GM21786 (cell line): ENCODE measurements at regions not wholly inside any gene's neighbourhood (a gene's known extent, or its start where the extent isn't known, plus 50 kb on each side); places are given as distances from the start of the nearest gene placed in this dataset.
"Not testable (repeated sequence)": the region's sequence is repeated elsewhere in the genome, so short reads cannot be mapped to it uniquely, and the experiment has no call there.

Source experiments
- ATAC-seq: cut with Tn5 transposase; IDR thresholded peaks from one replicate; pipeline ENCODE4 v1.9.1; 2021; ENCODE audit not compliant: unreplicated experiment

GRCh38 chr14:39628087-39628486 lies 195.9 kb upstream of the FBXO33 start:
- no peak for ATAC-seq

GRCh38 chr14:39626589-39627576 lies 194.7 kb upstream of the FBXO33 start:
- no peak for ATAC-seq

- ATAC-seq, result no peak
Observed at GRCh38 chr14:39621678-39622077, 189.4 kb upstream of the FBXO33 start.

- ATAC-seq, result no peak
Observed at GRCh38 chr14:39621223-39621622, 189.0 kb upstream of the FBXO33 start.

GRCh38 chr14:39617537-39617936 lies 185.3 kb upstream of the FBXO33 start:
- no peak for ATAC-seq

- no peak for ATAC-seq
Observed at GRCh38 chr14:39615352-39615751, 183.1 kb upstream of the FBXO33 start.

DNA sequence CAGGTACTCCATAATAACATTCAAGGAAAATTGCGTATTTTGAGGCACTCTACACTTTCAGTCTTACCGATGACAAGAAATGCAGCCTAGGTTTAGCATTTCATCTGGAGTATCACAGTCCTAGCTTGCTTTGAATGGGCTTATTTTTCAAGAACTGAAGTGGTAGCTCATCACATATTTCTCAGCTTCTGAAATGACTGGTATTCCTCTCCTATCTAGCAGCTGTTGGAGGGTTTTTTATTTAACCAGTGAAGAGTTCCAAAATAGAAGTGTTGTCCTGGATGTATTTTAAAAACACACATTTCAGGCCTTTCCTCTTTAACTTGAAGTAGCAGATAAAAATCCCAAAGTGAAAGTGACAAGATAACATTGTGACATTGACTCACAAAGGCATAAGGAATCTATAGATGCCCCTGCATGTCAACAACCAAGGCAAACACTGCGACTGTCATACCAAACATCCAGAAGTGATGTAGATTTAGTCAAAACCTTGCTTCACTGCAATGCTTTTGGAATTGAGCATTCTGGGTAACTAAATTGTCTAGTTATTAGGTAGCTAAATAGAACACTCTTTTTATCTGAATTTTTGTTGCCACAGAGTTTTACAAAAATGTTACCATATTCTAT lies 182.2 kb upstream of the FBXO33 start:
- no peak for ATAC-seq

DNA sequence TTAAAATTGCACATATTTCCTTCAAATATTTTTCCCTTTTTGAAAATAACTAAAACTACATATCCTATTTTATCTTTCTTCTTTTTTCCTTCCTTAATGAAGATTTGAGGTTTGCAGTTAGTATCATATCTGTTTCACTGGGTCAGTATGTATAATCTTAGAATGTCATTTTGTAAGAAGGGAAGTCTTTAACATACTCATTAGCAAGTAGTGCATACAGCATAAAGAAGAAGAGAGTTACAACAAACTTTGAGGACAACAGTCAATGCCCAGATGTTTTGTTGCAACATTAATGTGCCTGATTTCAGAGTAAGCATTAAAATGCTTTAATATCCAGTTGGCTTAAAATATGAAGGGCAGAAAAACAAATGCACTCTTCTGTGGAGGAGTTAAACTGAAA lies 176.9 kb upstream of the FBXO33 start:
- ATAC-seq, result no peak

DNA sequence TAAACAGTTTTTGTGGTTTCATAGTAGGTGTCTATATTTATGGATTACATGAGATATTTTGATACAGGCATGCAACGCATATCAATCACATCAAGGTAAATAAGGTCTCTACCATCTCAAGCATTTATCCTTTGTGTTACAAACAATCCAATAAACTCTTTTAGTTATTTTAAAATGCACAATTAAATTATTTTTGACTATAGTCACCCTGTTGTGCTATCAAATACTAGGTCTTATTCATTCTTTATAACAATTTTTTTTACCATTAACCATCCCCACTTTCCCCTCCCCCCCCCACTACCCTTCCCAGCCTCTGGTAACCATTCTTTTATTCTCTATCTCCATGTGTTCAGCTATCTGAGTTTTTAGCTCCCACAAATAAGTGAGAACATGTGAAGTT lies 175.7 kb upstream of the FBXO33 start:
- ATAC-seq, result no peak

DNA sequence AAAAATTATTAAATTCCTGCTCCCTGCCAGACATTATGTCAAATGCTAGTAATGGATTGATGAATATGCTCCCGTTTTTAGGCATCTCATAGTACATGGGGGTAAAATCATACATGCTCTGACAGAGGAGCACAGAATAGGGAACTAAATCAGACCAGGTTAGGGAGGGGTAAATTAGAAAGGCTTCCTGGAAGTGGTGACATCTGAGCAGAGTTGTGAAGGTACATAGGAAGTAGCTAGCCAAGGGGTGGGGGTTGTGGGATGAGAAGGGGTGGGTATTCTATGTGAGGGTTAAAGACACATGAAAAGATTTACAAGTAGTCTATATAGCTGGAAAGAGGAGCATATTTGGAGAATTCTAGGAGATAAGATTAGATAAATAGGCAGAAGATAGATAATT lies 171.7 kb upstream of the FBXO33 start:
- no peak for ATAC-seq

DNA sequence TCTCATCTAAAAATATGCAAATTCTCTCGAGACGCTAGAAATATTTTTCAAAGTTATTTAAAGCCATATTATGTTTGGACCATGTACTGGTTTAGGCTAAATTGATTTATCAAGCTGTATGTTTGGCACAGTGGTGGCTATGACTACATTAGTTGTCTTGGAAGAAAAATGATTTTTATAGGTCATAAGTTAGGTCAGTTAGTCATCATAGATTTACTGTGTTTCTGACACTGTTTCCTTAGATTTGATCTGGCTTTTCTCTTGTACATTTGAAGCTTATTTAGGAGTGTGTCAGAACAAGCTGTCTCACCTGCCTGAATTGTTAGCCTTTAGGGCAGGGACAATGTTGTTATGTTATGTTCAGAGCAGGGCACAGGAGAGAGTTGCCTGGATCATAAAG lies 161.1 kb upstream of the FBXO33 start:
- no peak for ATAC-seq

GRCh38 chr14:39592116-39592789 lies 160.0 kb upstream of the FBXO33 start:
- ATAC-seq, result no peak

DNA sequence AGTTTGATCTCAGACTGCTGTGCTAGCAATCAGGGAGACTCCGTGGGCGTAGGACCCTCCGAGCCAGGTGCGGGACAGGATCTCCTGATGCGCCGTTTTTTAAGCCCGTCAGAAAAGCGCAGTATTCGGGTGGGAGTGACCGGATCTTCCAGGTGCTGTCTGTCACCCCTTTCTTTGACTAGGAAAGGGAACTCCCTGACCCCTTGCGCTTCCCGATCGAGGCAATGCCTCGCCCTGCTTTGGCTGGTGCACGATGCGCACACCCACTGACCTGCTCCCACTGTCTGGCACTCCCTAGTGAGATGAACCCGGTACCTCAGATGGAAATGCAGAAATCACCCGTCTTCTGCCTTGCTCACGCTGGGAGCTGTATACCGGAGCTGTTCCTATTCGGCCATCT lies 157.6 kb upstream of the FBXO33 start:
- ATAC-seq, result not testable (repeated sequence)

GRCh38 chr14:39582028-39582654 lies 149.9 kb upstream of the FBXO33 start:
- ATAC-seq, result no peak

DNA sequence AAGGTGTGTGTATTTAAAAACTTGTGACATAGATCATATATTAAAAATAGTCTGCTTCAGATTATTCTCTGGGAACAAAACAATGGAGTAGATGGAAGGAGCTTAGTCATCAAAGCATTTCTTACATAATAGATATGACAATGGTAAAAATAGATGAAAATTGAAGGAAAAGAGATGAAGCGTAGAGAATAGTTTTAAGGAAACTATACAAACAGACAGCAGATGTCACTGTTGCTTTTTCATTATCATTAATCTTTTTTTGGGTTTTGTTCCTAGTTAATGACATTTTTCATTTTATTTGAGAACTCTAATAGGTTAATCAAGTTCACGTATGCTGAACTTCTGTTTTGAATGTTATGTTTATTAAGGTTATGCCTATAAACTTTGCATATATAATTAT lies 149.2 kb upstream of the FBXO33 start:
- ATAC-seq, result no peak

DNA sequence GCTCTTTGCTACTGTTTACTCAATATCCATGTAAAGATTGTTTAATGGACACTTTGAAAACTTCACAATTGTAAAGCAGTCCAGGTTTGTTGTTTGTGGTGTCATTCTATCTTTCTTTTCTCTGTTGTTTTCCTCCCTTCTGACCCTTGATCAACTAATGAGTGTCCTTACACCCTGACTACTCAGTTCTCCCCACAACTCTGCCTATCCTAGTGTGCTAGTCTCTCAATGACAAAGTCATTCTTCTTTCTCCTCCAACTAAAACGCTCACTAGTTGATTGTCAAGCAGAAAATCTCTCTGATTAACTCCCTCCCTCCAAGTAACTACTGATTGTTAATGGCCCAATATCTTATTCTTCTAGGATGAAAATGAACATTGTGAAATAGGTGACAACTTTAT lies 148.5 kb upstream of the FBXO33 start:
- no peak for ATAC-seq

- no peak for ATAC-seq
Observed at GRCh38 chr14:39576736-39577135, 144.5 kb upstream of the FBXO33 start.

- no peak for ATAC-seq
Observed at GRCh38 chr14:39576258-39576657, 144.0 kb upstream of the FBXO33 start.

GRCh38 chr14:39568809-39569538 lies 136.7 kb upstream of the FBXO33 start:
- peak; percentile 45 for ATAC-seq

- ATAC-seq, result no peak
Observed at GRCh38 chr14:39566795-39567194, 134.6 kb upstream of the FBXO33 start.

DNA sequence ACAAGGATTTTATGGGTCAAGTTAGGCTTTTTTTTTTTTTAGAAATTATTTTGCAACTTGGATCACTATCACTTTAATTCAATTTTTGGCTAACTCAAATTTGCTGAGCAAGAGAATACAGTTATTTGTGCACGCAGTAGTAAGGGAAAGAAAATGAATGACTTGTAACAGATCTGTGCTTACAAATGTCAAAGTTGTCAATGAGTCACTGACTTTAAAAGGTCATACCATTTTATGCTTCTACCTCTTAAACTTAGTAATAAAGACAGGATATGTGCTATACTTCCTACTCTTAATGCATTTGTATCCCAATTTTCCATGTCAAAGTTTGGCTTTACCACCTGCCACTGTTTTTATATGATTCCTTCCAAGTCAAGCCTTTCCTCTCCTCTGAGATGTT lies 131.1 kb upstream of the FBXO33 start:
- no peak for ATAC-seq
